GM23338 (cell line): ENCODE measurements at regions not wholly inside any gene's neighbourhood (a gene's known extent, or its start where the extent isn't known, plus 50 kb on each side); places are given as distances from the start of the nearest gene placed in this dataset.

ENCODE experiments used
- ATAC-seq: fragments of 200-7000 bp; cut with Tn5 transposase; 3 replicates; pipeline ENCODE4 v1.9.1; 2020
- DNase-seq: peaks from one replicate; pipeline ENCODE4 v3.0.0-alpha.2; 2015; ENCODE audit warnings: low spot score
- H2AFZ ChIP-seq: fragments of 200-600 bp; sonication (generic); 2 replicates; pipeline ENCODE4 v1.8.0; 2016; ENCODE audit warnings: antibody characterized with exemption, mild to moderate bottlenecking, moderate library complexity
- H3F3A ChIP-seq: fragments of 200-600 bp; sonication (generic); replicated peaks from 2 replicates; pipeline ENCODE4 v1.8.0; 2017; ENCODE audit warnings: antibody characterized with exemption, mixed run types, low read depth
- H3K27ac ChIP-seq: fragments of 200-600 bp; sonication (generic); 2 replicates; pipeline ENCODE4 v1.6.1; 2016; ENCODE audit warnings: low read depth
- H3K27me3 ChIP-seq: fragments of 200-600 bp; sonication (generic); 2 replicates; pipeline ENCODE4 v1.8.0; 2016; ENCODE audit warnings: mild to moderate bottlenecking, mixed run types, moderate library complexity; ENCODE audit not compliant: insufficient read depth
- H3K36me3 ChIP-seq: fragments of 200-600 bp; sonication (generic); 2 replicates; pipeline ENCODE4 v1.8.0; 2016; ENCODE audit warnings: mild to moderate bottlenecking; ENCODE audit not compliant: insufficient read depth
- H3K4me1 ChIP-seq: fragments of 200-600 bp; sonication (generic); 2 replicates; pipeline ENCODE4 v1.8.0; 2016; ENCODE audit warnings: mild to moderate bottlenecking, moderate library complexity; ENCODE audit not compliant: insufficient read depth
- H3K4me2 ChIP-seq: fragments of 200-600 bp; sonication (generic); 2 replicates; pipeline ENCODE4 v1.7.1; 2017; ENCODE audit warnings: mixed run types
- H3K4me3 ChIP-seq: fragments of 200-600 bp; sonication (generic); 2 replicates; pipeline ENCODE4 v1.6.1; 2016; ENCODE audit warnings: mixed run types
- H3K79me2 ChIP-seq: fragments of 200-600 bp; sonication (generic); replicated peaks from 2 replicates; pipeline ENCODE4 v1.8.0; 2017; ENCODE audit warnings: mild to moderate bottlenecking; ENCODE audit not compliant: insufficient read depth
- H3K9me2 ChIP-seq: fragments of 200-600 bp; sonication (generic); 2 replicates; pipeline ENCODE4 v1.8.0; 2017; ENCODE audit not compliant: insufficient read depth
- H4K20me1 ChIP-seq: fragments of 200-600 bp; sonication (generic); replicated peaks from 2 replicates; pipeline ENCODE4 v1.8.0; 2017; ENCODE audit warnings: mild to moderate bottlenecking; ENCODE audit not compliant: insufficient read depth
- H3K27ac Mint-ChIP-seq: 2 replicates; pipeline ENCODE4 v1.8.0; 2020; ENCODE audit warnings: inconsistent platforms, mild to moderate bottlenecking, moderate library complexity, mixed read lengths
- H3K27me3 Mint-ChIP-seq: 3 replicates; pipeline ENCODE4 v1.8.0; 2022; ENCODE audit warnings: low read depth, mild to moderate bottlenecking, moderate library complexity, mixed read lengths, inconsistent platforms; ENCODE audit not compliant: insufficient read depth, poor library complexity
- H3K36me3 Mint-ChIP-seq: 3 replicates; pipeline ENCODE4 v1.8.0; 2021; ENCODE audit warnings: low read depth, mild to moderate bottlenecking, inconsistent platforms, moderate library complexity, mixed read lengths
- H3K4me1 Mint-ChIP-seq: 3 replicates; pipeline ENCODE4 v1.8.0; 2020; ENCODE audit warnings: mild to moderate bottlenecking, inconsistent platforms, mixed read lengths
- H3K4me3 Mint-ChIP-seq: 3 replicates; pipeline ENCODE4 v1.8.0; 2021; ENCODE audit warnings: moderate library complexity, mild to moderate bottlenecking, inconsistent platforms, mixed read lengths
- H3K9me3 Mint-ChIP-seq: 3 replicates; pipeline ENCODE4 v1.8.0; 2020; ENCODE audit warnings: moderate library complexity, mild to moderate bottlenecking, inconsistent platforms, mixed read lengths
- CREB1 ChIP-seq: fragments of 250-450 bp; sonication (Bioruptor Pico); IDR thresholded peaks from 2 replicates; pipeline ENCODE4 v1.5.0; 2020; ENCODE audit warnings: low read depth, mild to moderate bottlenecking, moderate library complexity
- EZH2 ChIP-seq: fragments of 200-600 bp; sonication (generic); IDR thresholded peaks from one replicate; pipeline ENCODE4 v1.8.0; 2017; ENCODE audit warnings: antibody characterized with exemption, mild to moderate bottlenecking, low read depth; ENCODE audit not compliant: unreplicated experiment
- EZH2phosphoT487 ChIP-seq: fragments of 200-600 bp; sonication (generic); IDR thresholded peaks from one replicate; pipeline ENCODE4 v1.8.1; 2018; ENCODE audit warnings: antibody characterized with exemption; ENCODE audit not compliant: unreplicated experiment
- JUNB ChIP-seq: IDR thresholded peaks from one replicate; pipeline ENCODE4 v1.6.1; 2016; ENCODE audit warnings: antibody characterized with exemption; ENCODE audit not compliant: unreplicated experiment
- NANOG ChIP-seq: IDR thresholded peaks from 2 replicates; pipeline ENCODE4 v1.6.1; 2016; ENCODE audit warnings: antibody characterized with exemption, borderline replicate concordance
- POLR2AphosphoS5 ChIP-seq: IDR thresholded peaks from 2 replicates; pipeline ENCODE4 v1.6.1; 2016; ENCODE audit warnings: antibody characterized with exemption, low read depth
- STAT1 ChIP-seq: IDR thresholded peaks from one replicate; pipeline ENCODE4 v1.6.1; 2016; ENCODE audit warnings: antibody characterized with exemption; ENCODE audit not compliant: unreplicated experiment
- ZNF114 ChIP-seq: fragments of 250-450 bp; sonication (Bioruptor Pico); IDR thresholded peaks from 2 replicates; pipeline ENCODE4 v1.5.0; 2020; ENCODE audit warnings: mild to moderate bottlenecking, moderate library complexity
- ZNF331 ChIP-seq: fragments of 250-450 bp; sonication (Bioruptor Pico); IDR thresholded peaks from 2 replicates; pipeline ENCODE4 v1.5.0; 2020; ENCODE audit warnings: low read depth, mild to moderate bottlenecking, moderate library complexity
- TF ChIP-seq, protein P1 (sequence below), 2 experiments: fragments of 200-600 bp in 1 of 2; sonication (generic) in 1 of 2; conservative IDR thresholded peaks; 2 replicates each; pipeline versions ENCODE4 v1.5.1 to v1.6.1; 2016 to 2017; ENCODE audit warnings: antibody characterized with exemption in 2 of 2, low read depth in 2 of 2, mild to moderate bottlenecking in 2 of 2, moderate library complexity in 1 of 2
- TF ChIP-seq, protein P2 (sequence below): IDR thresholded peaks from 2 replicates; pipeline ENCODE4 v1.6.1; 2016; ENCODE audit warnings: antibody characterized with exemption
- TF ChIP-seq, protein P3 (sequence below): IDR thresholded peaks from one replicate; pipeline ENCODE4 v1.6.1; 2018; ENCODE audit warnings: antibody characterized with exemption; ENCODE audit not compliant: unreplicated experiment
- TF ChIP-seq, protein P4 (sequence below): fragments of 250-450 bp; sonication (Bioruptor Pico); IDR thresholded peaks from 2 replicates; pipeline ENCODE4 v1.5.0; 2020; ENCODE audit warnings: mild to moderate bottlenecking, moderate library complexity

DNA sequence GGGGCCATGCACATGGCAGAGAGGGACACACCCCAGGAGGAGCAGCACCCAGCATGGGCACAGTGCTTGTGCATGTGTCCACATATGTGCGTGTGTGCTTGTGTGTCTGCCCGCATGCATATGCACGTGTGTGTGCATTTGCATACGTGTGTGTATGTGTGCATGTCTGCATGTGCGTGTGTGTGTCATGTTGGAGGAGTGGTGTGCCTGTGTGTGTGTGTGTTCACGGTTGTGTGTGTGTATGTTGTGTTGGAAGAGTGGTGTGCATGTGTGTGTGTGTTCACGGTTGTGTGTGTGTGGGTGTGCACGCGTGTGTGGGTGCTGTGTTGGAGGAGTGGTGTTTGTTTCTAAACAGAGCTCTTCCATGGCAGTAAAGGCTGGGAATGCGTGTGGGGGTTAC, 50.7 kb upstream of the SLCO4A1 start:
- Histone ChIP-seq H2AFZ (no peak overlapping the region), H3K9me2 (no peaks in the 10 kb centered on the region), H3K27me3 (no peaks in the 10 kb centered on the region), H3K79me2 (no peaks in the 10 kb centered on the region), H3K4me1 (no peaks in the 10 kb centered on the region), H3K4me2 (no peak overlapping the region), H3K36me3 (no peaks in the 10 kb centered on the region), H4K20me1 (no peaks in the 10 kb centered on the region), H3K4me3 (no peak overlapping the region), H3K27ac (no peak overlapping the region), H3F3A (no peaks in the 10 kb centered on the region)
- H3K4me3 Mint-ChIP-seq: no peak overlapping the region
- no peaks in the 10 kb centered on the region for H3K4me1 Mint-ChIP-seq
- DNase-seq: no peak
- no peaks in the 10 kb centered on the region for H3K9me3 Mint-ChIP-seq
- H3K36me3 Mint-ChIP-seq: no peaks in the 10 kb centered on the region
- no peak for TF ChIP-seq ZNF114 (CRISPR knock-in tag)
- TF ChIP-seq EZH2: no peak
- TF ChIP-seq, protein P1, sequence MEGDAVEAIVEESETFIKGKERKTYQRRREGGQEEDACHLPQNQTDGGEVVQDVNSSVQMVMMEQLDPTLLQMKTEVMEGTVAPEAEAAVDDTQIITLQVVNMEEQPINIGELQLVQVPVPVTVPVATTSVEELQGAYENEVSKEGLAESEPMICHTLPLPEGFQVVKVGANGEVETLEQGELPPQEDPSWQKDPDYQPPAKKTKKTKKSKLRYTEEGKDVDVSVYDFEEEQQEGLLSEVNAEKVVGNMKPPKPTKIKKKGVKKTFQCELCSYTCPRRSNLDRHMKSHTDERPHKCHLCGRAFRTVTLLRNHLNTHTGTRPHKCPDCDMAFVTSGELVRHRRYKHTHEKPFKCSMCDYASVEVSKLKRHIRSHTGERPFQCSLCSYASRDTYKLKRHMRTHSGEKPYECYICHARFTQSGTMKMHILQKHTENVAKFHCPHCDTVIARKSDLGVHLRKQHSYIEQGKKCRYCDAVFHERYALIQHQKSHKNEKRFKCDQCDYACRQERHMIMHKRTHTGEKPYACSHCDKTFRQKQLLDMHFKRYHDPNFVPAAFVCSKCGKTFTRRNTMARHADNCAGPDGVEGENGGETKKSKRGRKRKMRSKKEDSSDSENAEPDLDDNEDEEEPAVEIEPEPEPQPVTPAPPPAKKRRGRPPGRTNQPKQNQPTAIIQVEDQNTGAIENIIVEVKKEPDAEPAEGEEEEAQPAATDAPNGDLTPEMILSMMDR (conservative IDR thresholded peaks at IDR 0.05; ENCODE audit: low read depth in 2 of 2): no peak
- TF ChIP-seq EZH2phosphoT487: no peak
- TF ChIP-seq, protein P2, sequence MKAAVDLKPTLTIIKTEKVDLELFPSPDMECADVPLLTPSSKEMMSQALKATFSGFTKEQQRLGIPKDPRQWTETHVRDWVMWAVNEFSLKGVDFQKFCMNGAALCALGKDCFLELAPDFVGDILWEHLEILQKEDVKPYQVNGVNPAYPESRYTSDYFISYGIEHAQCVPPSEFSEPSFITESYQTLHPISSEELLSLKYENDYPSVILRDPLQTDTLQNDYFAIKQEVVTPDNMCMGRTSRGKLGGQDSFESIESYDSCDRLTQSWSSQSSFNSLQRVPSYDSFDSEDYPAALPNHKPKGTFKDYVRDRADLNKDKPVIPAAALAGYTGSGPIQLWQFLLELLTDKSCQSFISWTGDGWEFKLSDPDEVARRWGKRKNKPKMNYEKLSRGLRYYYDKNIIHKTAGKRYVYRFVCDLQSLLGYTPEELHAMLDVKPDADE: no peak
- TF ChIP-seq, protein P3, sequence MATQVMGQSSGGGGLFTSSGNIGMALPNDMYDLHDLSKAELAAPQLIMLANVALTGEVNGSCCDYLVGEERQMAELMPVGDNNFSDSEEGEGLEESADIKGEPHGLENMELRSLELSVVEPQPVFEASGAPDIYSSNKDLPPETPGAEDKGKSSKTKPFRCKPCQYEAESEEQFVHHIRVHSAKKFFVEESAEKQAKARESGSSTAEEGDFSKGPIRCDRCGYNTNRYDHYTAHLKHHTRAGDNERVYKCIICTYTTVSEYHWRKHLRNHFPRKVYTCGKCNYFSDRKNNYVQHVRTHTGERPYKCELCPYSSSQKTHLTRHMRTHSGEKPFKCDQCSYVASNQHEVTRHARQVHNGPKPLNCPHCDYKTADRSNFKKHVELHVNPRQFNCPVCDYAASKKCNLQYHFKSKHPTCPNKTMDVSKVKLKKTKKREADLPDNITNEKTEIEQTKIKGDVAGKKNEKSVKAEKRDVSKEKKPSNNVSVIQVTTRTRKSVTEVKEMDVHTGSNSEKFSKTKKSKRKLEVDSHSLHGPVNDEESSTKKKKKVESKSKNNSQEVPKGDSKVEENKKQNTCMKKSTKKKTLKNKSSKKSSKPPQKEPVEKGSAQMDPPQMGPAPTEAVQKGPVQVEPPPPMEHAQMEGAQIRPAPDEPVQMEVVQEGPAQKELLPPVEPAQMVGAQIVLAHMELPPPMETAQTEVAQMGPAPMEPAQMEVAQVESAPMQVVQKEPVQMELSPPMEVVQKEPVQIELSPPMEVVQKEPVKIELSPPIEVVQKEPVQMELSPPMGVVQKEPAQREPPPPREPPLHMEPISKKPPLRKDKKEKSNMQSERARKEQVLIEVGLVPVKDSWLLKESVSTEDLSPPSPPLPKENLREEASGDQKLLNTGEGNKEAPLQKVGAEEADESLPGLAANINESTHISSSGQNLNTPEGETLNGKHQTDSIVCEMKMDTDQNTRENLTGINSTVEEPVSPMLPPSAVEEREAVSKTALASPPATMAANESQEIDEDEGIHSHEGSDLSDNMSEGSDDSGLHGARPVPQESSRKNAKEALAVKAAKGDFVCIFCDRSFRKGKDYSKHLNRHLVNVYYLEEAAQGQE: no peak
- TF ChIP-seq, protein P4, sequence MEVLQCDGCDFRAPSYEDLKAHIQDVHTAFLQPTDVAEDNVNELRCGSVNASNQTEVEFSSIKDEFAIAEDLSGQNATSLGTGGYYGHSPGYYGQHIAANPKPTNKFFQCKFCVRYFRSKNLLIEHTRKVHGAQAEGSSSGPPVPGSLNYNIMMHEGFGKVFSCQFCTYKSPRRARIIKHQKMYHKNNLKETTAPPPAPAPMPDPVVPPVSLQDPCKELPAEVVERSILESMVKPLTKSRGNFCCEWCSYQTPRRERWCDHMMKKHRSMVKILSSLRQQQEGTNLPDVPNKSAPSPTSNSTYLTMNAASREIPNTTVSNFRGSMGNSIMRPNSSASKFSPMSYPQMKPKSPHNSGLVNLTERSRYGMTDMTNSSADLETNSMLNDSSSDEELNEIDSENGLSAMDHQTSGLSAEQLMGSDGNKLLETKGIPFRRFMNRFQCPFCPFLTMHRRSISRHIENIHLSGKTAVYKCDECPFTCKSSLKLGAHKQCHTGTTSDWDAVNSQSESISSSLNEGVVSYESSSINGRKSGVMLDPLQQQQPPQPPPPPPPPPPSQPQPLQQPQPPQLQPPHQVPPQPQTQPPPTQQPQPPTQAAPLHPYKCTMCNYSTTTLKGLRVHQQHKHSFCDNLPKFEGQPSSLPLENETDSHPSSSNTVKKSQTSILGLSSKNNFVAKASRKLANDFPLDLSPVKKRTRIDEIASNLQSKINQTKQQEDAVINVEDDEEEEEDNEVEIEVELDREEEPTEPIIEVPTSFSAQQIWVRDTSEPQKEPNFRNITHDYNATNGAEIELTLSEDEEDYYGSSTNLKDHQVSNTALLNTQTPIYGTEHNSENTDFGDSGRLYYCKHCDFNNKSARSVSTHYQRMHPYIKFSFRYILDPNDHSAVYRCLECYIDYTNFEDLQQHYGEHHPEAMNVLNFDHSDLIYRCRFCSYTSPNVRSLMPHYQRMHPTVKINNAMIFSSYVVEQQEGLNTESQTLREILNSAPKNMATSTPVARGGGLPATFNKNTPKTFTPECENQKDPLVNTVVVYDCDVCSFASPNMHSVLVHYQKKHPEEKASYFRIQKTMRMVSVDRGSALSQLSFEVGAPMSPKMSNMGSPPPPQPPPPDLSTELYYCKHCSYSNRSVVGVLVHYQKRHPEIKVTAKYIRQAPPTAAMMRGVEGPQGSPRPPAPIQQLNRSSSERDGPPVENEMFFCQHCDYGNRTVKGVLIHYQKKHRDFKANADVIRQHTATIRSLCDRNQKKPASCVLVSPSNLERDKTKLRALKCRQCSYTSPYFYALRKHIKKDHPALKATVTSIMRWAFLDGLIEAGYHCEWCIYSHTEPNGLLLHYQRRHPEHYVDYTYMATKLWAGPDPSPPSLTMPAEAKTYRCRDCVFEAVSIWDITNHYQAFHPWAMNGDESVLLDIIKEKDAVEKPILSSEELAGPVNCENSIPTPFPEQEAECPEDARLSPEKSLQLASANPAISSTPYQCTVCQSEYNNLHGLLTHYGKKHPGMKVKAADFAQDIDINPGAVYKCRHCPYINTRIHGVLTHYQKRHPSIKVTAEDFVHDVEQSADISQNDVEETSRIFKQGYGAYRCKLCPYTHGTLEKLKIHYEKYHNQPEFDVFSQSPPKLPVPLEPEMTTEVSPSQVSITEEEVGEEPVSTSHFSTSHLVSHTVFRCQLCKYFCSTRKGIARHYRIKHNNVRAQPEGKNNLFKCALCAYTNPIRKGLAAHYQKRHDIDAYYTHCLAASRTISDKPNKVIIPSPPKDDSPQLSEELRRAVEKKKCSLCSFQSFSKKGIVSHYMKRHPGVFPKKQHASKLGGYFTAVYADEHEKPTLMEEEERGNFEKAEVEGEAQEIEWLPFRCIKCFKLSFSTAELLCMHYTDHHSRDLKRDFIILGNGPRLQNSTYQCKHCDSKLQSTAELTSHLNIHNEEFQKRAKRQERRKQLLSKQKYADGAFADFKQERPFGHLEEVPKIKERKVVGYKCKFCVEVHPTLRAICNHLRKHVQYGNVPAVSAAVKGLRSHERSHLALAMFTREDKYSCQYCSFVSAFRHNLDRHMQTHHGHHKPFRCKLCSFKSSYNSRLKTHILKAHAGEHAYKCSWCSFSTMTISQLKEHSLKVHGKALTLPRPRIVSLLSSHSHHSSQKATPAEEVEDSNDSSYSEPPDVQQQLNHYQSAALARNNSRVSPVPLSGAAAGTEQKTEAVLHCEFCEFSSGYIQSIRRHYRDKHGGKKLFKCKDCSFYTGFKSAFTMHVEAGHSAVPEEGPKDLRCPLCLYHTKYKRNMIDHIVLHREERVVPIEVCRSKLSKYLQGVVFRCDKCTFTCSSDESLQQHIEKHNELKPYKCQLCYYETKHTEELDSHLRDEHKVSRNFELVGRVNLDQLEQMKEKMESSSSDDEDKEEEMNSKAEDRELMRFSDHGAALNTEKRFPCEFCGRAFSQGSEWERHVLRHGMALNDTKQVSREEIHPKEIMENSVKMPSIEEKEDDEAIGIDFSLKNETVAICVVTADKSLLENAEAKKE: no peak
- TF ChIP-seq NANOG: no peak
- no peak for TF ChIP-seq JUNB
- TF ChIP-seq CREB1: no peak
- no peak for TF ChIP-seq STAT1
- TF ChIP-seq POLR2AphosphoS5: no peak
- TF ChIP-seq ZNF331: no peak
- no peak for ATAC-seq
- H3K27ac Mint-ChIP-seq: no peak overlapping the region
- H3K27me3 Mint-ChIP-seq: peaks cover 12% of the 10 kb centered on the region
